ES-I3 (cell line): ENCODE measurements at regions not wholly inside any gene's neighbourhood (a gene's known extent, or its start where the extent isn't known, plus 50 kb on each side); places are given as distances from the start of the nearest gene placed in this dataset.

ENCODE experiments used
- H3K36me3 ChIP-seq: 2 replicates; pipeline ENCODE4 v1.6.1; 2013; ENCODE audit warnings: mild to moderate bottlenecking, low read length, control low read depth, moderate library complexity; ENCODE audit not compliant: insufficient read depth
- H3K4me1 ChIP-seq: 2 replicates; pipeline ENCODE4 v1.6.1; 2013; ENCODE audit warnings: mild to moderate bottlenecking, control low read depth, low read length; ENCODE audit not compliant: insufficient read depth
- H3K9ac ChIP-seq: 2 replicates; pipeline ENCODE4 v1.6.1; 2013; ENCODE audit warnings: low read depth, mild to moderate bottlenecking, low read length, moderate library complexity
- H3K9me3 ChIP-seq: 2 replicates; pipeline ENCODE4 v1.6.1; 2013; ENCODE audit warnings: mild to moderate bottlenecking, low read length, moderate library complexity; ENCODE audit not compliant: control insufficient read depth, insufficient read depth

GRCh38 chr18:73920033-73920432, 227.6 kb downstream of the FBXO15 start:
- Histone ChIP-seq H3K4me1 (no peaks in the 10 kb centered on the region), H3K9ac (no peak overlapping the region), H3K9me3 (no peaks in the 10 kb centered on the region), H3K36me3 (no peaks in the 10 kb centered on the region)

GRCh38 chr18:73918816-73919215, 228.8 kb downstream of the FBXO15 start:
- Histone ChIP-seq H3K9ac (no peak overlapping the region), H3K36me3 (no peaks in the 10 kb centered on the region), H3K9me3 (no peaks in the 10 kb centered on the region), H3K4me1 (no peaks in the 10 kb centered on the region)

GRCh38 chr18:73917046-73917445, 230.6 kb downstream of the FBXO15 start:
- Histone ChIP-seq H3K9ac (no peak overlapping the region), H3K4me1 (no peaks in the 10 kb centered on the region), H3K9me3 (no peaks in the 10 kb centered on the region), H3K36me3 (no peaks in the 10 kb centered on the region)

- Histone ChIP-seq H3K36me3 (no peaks in the 10 kb centered on the region), H3K4me1 (no peaks in the 10 kb centered on the region), H3K9me3 (no peaks in the 10 kb centered on the region), H3K9ac (no peak overlapping the region)
Observed at GRCh38 chr18:73913505-73913904, 234.1 kb downstream of the FBXO15 start.

GRCh38 chr18:73908323-73908722, 239.3 kb downstream of the FBXO15 start:
- Histone ChIP-seq H3K9me3 (no peaks in the 10 kb centered on the region), H3K9ac (no peak overlapping the region), H3K36me3 (no peaks in the 10 kb centered on the region), H3K4me1 (no peaks in the 10 kb centered on the region)

- H3K9ac ChIP-seq, result no peak overlapping the region
- H3K36me3 ChIP-seq, result no peaks in the 10 kb centered on the region
- H3K9me3 ChIP-seq, result no peaks in the 10 kb centered on the region
- no peaks in the 10 kb centered on the region for H3K4me1 ChIP-seq
Observed at GRCh38 chr18:73901566-73901965, 246.1 kb downstream of the FBXO15 start.

GRCh38 chr18:73901151-73901550, 246.5 kb downstream of the FBXO15 start:
- H3K36me3 ChIP-seq, result no peaks in the 10 kb centered on the region

GRCh38 chr18:73900106-73900835, 247.4 kb downstream of the FBXO15 start:
- H3K9me3 ChIP-seq, result no peaks in the 10 kb centered on the region
- peaks cover 10% of the 10 kb centered on the region for H3K4me1 ChIP-seq
- no peak overlapping the region for H3K9ac ChIP-seq
- H3K36me3 ChIP-seq, result no peaks in the 10 kb centered on the region

More at GRCh38 chr18:73901151-73901550, 246.5 kb downstream of the FBXO15 start:
- Histone ChIP-seq H3K9me3 (no peaks in the 10 kb centered on the region), H3K9ac (no peak overlapping the region), H3K4me1 (0 out of 2 replicates have a peak, but pooled peaks cover 1% of the 10 kb centered on the region)

GRCh38 chr18:73897517-73897916, 250.1 kb downstream of the FBXO15 start:
- peaks cover 15% of the 10 kb centered on the region for H3K4me1 ChIP-seq
- no peak overlapping the region for H3K9ac ChIP-seq
- H3K9me3 ChIP-seq, result no peaks in the 10 kb centered on the region
- H3K36me3 ChIP-seq, result no peaks in the 10 kb centered on the region

GRCh38 chr18:73896685-73897084, 250.9 kb downstream of the FBXO15 start:
- Histone ChIP-seq H3K36me3 (no peaks in the 10 kb centered on the region), H3K9me3 (no peaks in the 10 kb centered on the region)

GRCh38 chr18:73895701-73896100, 251.9 kb downstream of the FBXO15 start:
- Histone ChIP-seq H3K9me3 (no peaks in the 10 kb centered on the region), H3K4me1 (peaks cover 15% of the 10 kb centered on the region), H3K9ac (no peak overlapping the region), H3K36me3 (no peaks in the 10 kb centered on the region)

More at GRCh38 chr18:73896685-73897084, 250.9 kb downstream of the FBXO15 start:
- Histone ChIP-seq H3K4me1 (peaks cover 15% of the 10 kb centered on the region), H3K9ac (no peak overlapping the region)

GRCh38 chr18:73893880-73894279, 253.8 kb downstream of the FBXO15 start:
- Histone ChIP-seq H3K36me3 (no peaks in the 10 kb centered on the region), H3K4me1 (peaks cover 15% of the 10 kb centered on the region), H3K9me3 (no peaks in the 10 kb centered on the region), H3K9ac (no peak overlapping the region)

- no peaks in the 10 kb centered on the region for H3K9me3 ChIP-seq
- H3K9ac ChIP-seq, result no peak overlapping the region
- H3K4me1 ChIP-seq, result peaks cover 15% of the 10 kb centered on the region
- H3K36me3 ChIP-seq, result no peaks in the 10 kb centered on the region
Observed at GRCh38 chr18:73891572-73892421, 255.8 kb downstream of the FBXO15 start.

GRCh38 chr18:73888565-73888964, 259.1 kb downstream of the FBXO15 start:
- Histone ChIP-seq H3K36me3 (no peaks in the 10 kb centered on the region), H3K9me3 (no peaks in the 10 kb centered on the region), H3K4me1 (no peaks in the 10 kb centered on the region), H3K9ac (no peak overlapping the region)

GRCh38 chr18:73887801-73888200, 259.8 kb downstream of the FBXO15 start:
- no peaks in the 10 kb centered on the region for H3K4me1 ChIP-seq
- no peaks in the 10 kb centered on the region for H3K36me3 ChIP-seq
- H3K9me3 ChIP-seq, result no peaks in the 10 kb centered on the region
- no peak overlapping the region for H3K9ac ChIP-seq
